Endothelial cell of umbilical vein (primary cell): ENCODE measurements at regions not wholly inside any gene's neighbourhood (a gene's known extent, or its start where the extent isn't known, plus 50 kb on each side); places are given as distances from the start of the nearest gene placed in this dataset.

Experiments
- EZH2 ChIP-seq: IDR thresholded peaks from 2 replicates; pipeline ENCODE4 v1.6.1; 2012; ENCODE audit warnings: borderline replicate concordance, low read depth, mild to moderate bottlenecking, moderate library complexity, low read length, inconsistent platforms; ENCODE audit not compliant: severe bottlenecking
- FOS ChIP-seq: IDR thresholded peaks from 2 replicates; pipeline ENCODE4 v1.6.1; 2011; ENCODE audit warnings: mild to moderate bottlenecking, low read length, moderate library complexity, borderline replicate concordance; ENCODE audit not compliant: insufficient read depth
- JUN ChIP-seq: IDR thresholded peaks from 2 replicates; pipeline ENCODE4 v1.6.1; 2011; ENCODE audit warnings: borderline replicate concordance, low read depth; ENCODE audit not compliant: insufficient read length, insufficient read depth
- MAX ChIP-seq: IDR thresholded peaks from 2 replicates; pipeline ENCODE4 v1.6.1; 2011; ENCODE audit not compliant: insufficient read depth, insufficient read length
- MYC ChIP-seq: IDR thresholded peaks from one replicate; pipeline ENCODE4 v1.6.1; 2011; ENCODE audit warnings: mild to moderate bottlenecking, low read depth, low read length
- POLR2AphosphoS5 ChIP-seq: IDR thresholded peaks from 2 replicates; pipeline ENCODE4 v1.6.1; 2012; ENCODE audit warnings: low read depth, mild to moderate bottlenecking, control low read depth, low read length, moderate library complexity; ENCODE audit not compliant: insufficient read depth
- TF ChIP-seq, protein P1 (sequence below), 2 donors: IDR thresholded peaks; 1 replicate in 1 of 2; 2 replicates in 1 of 2; pipeline ENCODE4 v1.5.1; 2011; ENCODE audit warnings: low read length in 2 of 2, mild to moderate bottlenecking in 2 of 2, moderate library complexity in 2 of 2, control low read depth in 1 of 2, inconsistent platforms in 1 of 2, low read depth in 1 of 2; ENCODE audit not compliant: insufficient read depth in 1 of 2; ENCODE audit errors: extremely low read depth in 1 of 2

GRCh38 chr22:27476729-27477128 is 324.8 kb downstream of the MN1 start:
- TF ChIP-seq, protein P1, sequence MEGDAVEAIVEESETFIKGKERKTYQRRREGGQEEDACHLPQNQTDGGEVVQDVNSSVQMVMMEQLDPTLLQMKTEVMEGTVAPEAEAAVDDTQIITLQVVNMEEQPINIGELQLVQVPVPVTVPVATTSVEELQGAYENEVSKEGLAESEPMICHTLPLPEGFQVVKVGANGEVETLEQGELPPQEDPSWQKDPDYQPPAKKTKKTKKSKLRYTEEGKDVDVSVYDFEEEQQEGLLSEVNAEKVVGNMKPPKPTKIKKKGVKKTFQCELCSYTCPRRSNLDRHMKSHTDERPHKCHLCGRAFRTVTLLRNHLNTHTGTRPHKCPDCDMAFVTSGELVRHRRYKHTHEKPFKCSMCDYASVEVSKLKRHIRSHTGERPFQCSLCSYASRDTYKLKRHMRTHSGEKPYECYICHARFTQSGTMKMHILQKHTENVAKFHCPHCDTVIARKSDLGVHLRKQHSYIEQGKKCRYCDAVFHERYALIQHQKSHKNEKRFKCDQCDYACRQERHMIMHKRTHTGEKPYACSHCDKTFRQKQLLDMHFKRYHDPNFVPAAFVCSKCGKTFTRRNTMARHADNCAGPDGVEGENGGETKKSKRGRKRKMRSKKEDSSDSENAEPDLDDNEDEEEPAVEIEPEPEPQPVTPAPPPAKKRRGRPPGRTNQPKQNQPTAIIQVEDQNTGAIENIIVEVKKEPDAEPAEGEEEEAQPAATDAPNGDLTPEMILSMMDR (IDR thresholded peaks at IDR 0.05; ENCODE audit: extremely low read depth in 1 of 2, insufficient read depth in 1 of 2, low read depth in 1 of 2, low read length in 2 of 2), result no peak
- TF ChIP-seq EZH2, result no peak
- TF ChIP-seq POLR2AphosphoS5, result no peak
- no peak for TF ChIP-seq JUN
- no peak for TF ChIP-seq MYC
- peak; percentile 30 for TF ChIP-seq FOS
- no peak for TF ChIP-seq MAX
